Progenitor cell of endocrine pancreas (in vitro differentiated cells): ENCODE measurements at regions not wholly inside any gene's neighbourhood (a gene's known extent, or its start where the extent isn't known, plus 50 kb on each side); places are given as distances from the start of the nearest gene placed in this dataset.

Experiments
- DNase-seq: peaks from one replicate; pipeline ENCODE4 v3.0.0; 2021; ENCODE audit warnings: low spot score; ENCODE audit not compliant: unreplicated experiment
- H3K27ac Mint-ChIP-seq: 2 replicates; pipeline ENCODE4 v1.8.0; 2021; ENCODE audit warnings: mild to moderate bottlenecking, moderate library complexity, mixed read lengths
- H3K27me3 Mint-ChIP-seq: 2 replicates; pipeline ENCODE4 v1.8.0; 2021; ENCODE audit warnings: mixed read lengths
- H3K36me3 Mint-ChIP-seq: 2 replicates; pipeline ENCODE4 v1.8.0; 2022; ENCODE audit warnings: mixed read lengths; ENCODE audit not compliant: insufficient read depth
- H3K4me1 Mint-ChIP-seq: 2 replicates; pipeline ENCODE4 v1.8.0; 2021; ENCODE audit warnings: low read depth, mixed read lengths
- H3K4me3 Mint-ChIP-seq: 2 replicates; pipeline ENCODE4 v1.8.0; 2021; ENCODE audit warnings: low read depth, mild to moderate bottlenecking, moderate library complexity, mixed read lengths
- H3K9me3 Mint-ChIP-seq: 2 replicates; pipeline ENCODE4 v1.8.0; 2021; ENCODE audit warnings: low read depth, mixed read lengths
- CTCF ChIP-seq: fragments of 200-600 bp; sonication (generic); IDR thresholded peaks from one replicate; pipeline ENCODE4 v1.5.0; 2021; ENCODE audit warnings: antibody characterized with exemption, mild to moderate bottlenecking; ENCODE audit not compliant: unreplicated experiment

- H3K27me3 Mint-ChIP-seq = no peaks in the 10 kb centered on the region
Measured at GRCh38 chr4:120005527-120005926, 61.1 kb downstream of the MAD2L1 start.

GRCh38 chr4:120005076-120005475 lies 61.6 kb downstream of the MAD2L1 start:
- Mint-ChIP-seq H3K4me1 (peaks cover 11% of the 10 kb centered on the region), H3K9me3 (no peaks in the 10 kb centered on the region), H3K4me3 (no peak overlapping the region), H3K27me3 (no peaks in the 10 kb centered on the region), H3K27ac (no peak overlapping the region), H3K36me3 (no peaks in the 10 kb centered on the region)
- no peak for TF ChIP-seq CTCF
- no peak for DNase-seq

More at GRCh38 chr4:120005527-120005926, 61.1 kb downstream of the MAD2L1 start:
- Mint-ChIP-seq H3K9me3 (no peaks in the 10 kb centered on the region), H3K27ac (no peak overlapping the region), H3K36me3 (no peaks in the 10 kb centered on the region), H3K4me3 (no peak overlapping the region), H3K4me1 (peaks cover 9% of the 10 kb centered on the region)
- DNase-seq = no peak
- no peak for TF ChIP-seq CTCF

- Mint-ChIP-seq H3K4me1 (peaks cover 11% of the 10 kb centered on the region), H3K9me3 (no peaks in the 10 kb centered on the region), H3K27me3 (no peaks in the 10 kb centered on the region), H3K36me3 (no peaks in the 10 kb centered on the region), H3K4me3 (no peak overlapping the region), H3K27ac (no peak overlapping the region)
- no peak for DNase-seq
- TF ChIP-seq CTCF = no peak
Measured at GRCh38 chr4:120004054-120004453, 62.6 kb downstream of the MAD2L1 start.

- peaks cover 11% of the 10 kb centered on the region for H3K4me1 Mint-ChIP-seq
- H3K4me3 Mint-ChIP-seq = no peak overlapping the region
- no peaks in the 10 kb centered on the region for H3K9me3 Mint-ChIP-seq
- peak overlapping the region; percentile 12 for H3K27ac Mint-ChIP-seq
- H3K27me3 Mint-ChIP-seq = peaks cover 7% of the 10 kb centered on the region
- no peak for TF ChIP-seq CTCF
- H3K36me3 Mint-ChIP-seq = no peaks in the 10 kb centered on the region
- no peak for DNase-seq
Measured at GRCh38 chr4:120003193-120003592, 63.5 kb downstream of the MAD2L1 start.

GRCh38 chr4:120001850-120002249 lies 64.8 kb downstream of the MAD2L1 start:
- Mint-ChIP-seq H3K4me3 (no peak overlapping the region), H3K9me3 (no peaks in the 10 kb centered on the region), H3K4me1 (peaks cover 13% of the 10 kb centered on the region), H3K36me3 (no peaks in the 10 kb centered on the region), H3K27me3 (peaks cover 18% of the 10 kb centered on the region), H3K27ac (no peak overlapping the region)
- TF ChIP-seq CTCF = no peak
- no peak for DNase-seq
